SJSA1 (cell line): ENCODE measurements at regions not wholly inside any gene's neighbourhood (a gene's known extent, or its start where the extent isn't known, plus 50 kb on each side); places are given as distances from the start of the nearest gene placed in this dataset.

Experiments
- DNase-seq, 2 experiments: peaks; one replicate each; pipeline ENCODE4 v3.0.0-alpha.2; 2015 to 2020; ENCODE audit warnings: low spot score in 2 of 2, low read depth in 1 of 2
- H3K27ac ChIP-seq: fragments of 250-450 bp; sonication (Bioruptor Pico); 2 replicates; pipeline ENCODE4 v1.5.1; 2020; ENCODE audit warnings: mild to moderate bottlenecking, moderate library complexity
- H3K27me3 ChIP-seq: fragments of 250-450 bp; sonication (Bioruptor Pico); replicated peaks from 2 replicates; pipeline ENCODE4 v1.5.1; 2020; ENCODE audit warnings: mild to moderate bottlenecking, moderate library complexity
- H3K36me3 ChIP-seq: fragments of 250-450 bp; sonication (Bioruptor Pico); 2 replicates; pipeline ENCODE4 v1.5.1; 2020; ENCODE audit warnings: mild to moderate bottlenecking
- H3K4me1 ChIP-seq: fragments of 250-450 bp; sonication (Bioruptor Pico); replicated peaks from 2 replicates; pipeline ENCODE4 v1.6.1; 2021; ENCODE audit warnings: mild to moderate bottlenecking
- H3K4me3 ChIP-seq: fragments of 250-450 bp; sonication (Bioruptor Pico); 2 replicates; pipeline ENCODE4 v1.5.1; 2020; ENCODE audit warnings: mild to moderate bottlenecking
- H3K9me3 ChIP-seq: fragments of 250-450 bp; sonication (Bioruptor Pico); replicated peaks from 2 replicates; pipeline ENCODE4 v1.5.1; 2020; ENCODE audit warnings: mild to moderate bottlenecking

GRCh38 chr3:187909866-187910265 lies 164.6 kb upstream of the BCL6 start:
- DNase-seq: peak in 1 of 2 experiments; percentile 24
- Histone ChIP-seq H3K27ac (no peak overlapping the region), H3K36me3 (no peaks in the 10 kb centered on the region), H3K27me3 (no peaks in the 10 kb centered on the region), H3K4me1 (peaks cover 25% of the 10 kb centered on the region), H3K9me3 (no peaks in the 10 kb centered on the region), H3K4me3 (no peak overlapping the region)

GRCh38 chr3:187912007-187912406 lies 166.7 kb upstream of the BCL6 start:
- no peak for DNase-seq
- H3K4me3 ChIP-seq: no peak overlapping the region

GRCh38 chr3:187913617-187914033 lies 168.4 kb upstream of the BCL6 start:
- Histone ChIP-seq H3K4me3 (no peak overlapping the region), H3K27ac (no peak overlapping the region), H3K27me3 (no peaks in the 10 kb centered on the region), H3K9me3 (no peaks in the 10 kb centered on the region), H3K4me1 (peaks cover 32% of the 10 kb centered on the region), H3K36me3 (no peaks in the 10 kb centered on the region)
- DNase-seq: peak; percentile 48 to 67

More at GRCh38 chr3:187912007-187912406, 166.7 kb upstream of the BCL6 start:
- Histone ChIP-seq H3K4me1 (peaks cover 25% of the 10 kb centered on the region), H3K9me3 (no peaks in the 10 kb centered on the region), H3K36me3 (no peaks in the 10 kb centered on the region), H3K27ac (no peak overlapping the region), H3K27me3 (no peaks in the 10 kb centered on the region)

GRCh38 chr3:187914231-187914630 lies 169.0 kb upstream of the BCL6 start:
- H3K27ac ChIP-seq: no peak overlapping the region
- H3K36me3 ChIP-seq: no peaks in the 10 kb centered on the region
- peaks cover 32% of the 10 kb centered on the region for H3K4me1 ChIP-seq
- H3K27me3 ChIP-seq: no peaks in the 10 kb centered on the region
- no peak for DNase-seq
- no peak overlapping the region for H3K4me3 ChIP-seq
- H3K9me3 ChIP-seq: no peaks in the 10 kb centered on the region

GRCh38 chr3:187916072-187916471 lies 170.8 kb upstream of the BCL6 start:
- no peaks in the 10 kb centered on the region for H3K27me3 ChIP-seq
- no peak for DNase-seq
- H3K36me3 ChIP-seq: no peaks in the 10 kb centered on the region
- H3K27ac ChIP-seq: no peak overlapping the region
- H3K4me3 ChIP-seq: no peak overlapping the region
- H3K9me3 ChIP-seq: no peaks in the 10 kb centered on the region
- H3K4me1 ChIP-seq: peaks cover 23% of the 10 kb centered on the region

- no peak for DNase-seq
- no peaks in the 10 kb centered on the region for H3K27me3 ChIP-seq
- H3K36me3 ChIP-seq: no peaks in the 10 kb centered on the region
- H3K27ac ChIP-seq: no peak overlapping the region
- peaks cover 27% of the 10 kb centered on the region for H3K4me1 ChIP-seq
- no peaks in the 10 kb centered on the region for H3K9me3 ChIP-seq
- H3K4me3 ChIP-seq: no peak overlapping the region
Observed at GRCh38 chr3:187918081-187918644, 172.9 kb upstream of the BCL6 start.

- Histone ChIP-seq H3K4me1 (peaks cover 22% of the 10 kb centered on the region), H3K4me3 (no peak overlapping the region), H3K27me3 (no peaks in the 10 kb centered on the region), H3K36me3 (no peaks in the 10 kb centered on the region), H3K9me3 (no peaks in the 10 kb centered on the region), H3K27ac (no peak overlapping the region)
- no peak for DNase-seq
Observed at GRCh38 chr3:187919048-187919447, 173.8 kb upstream of the BCL6 start.

GRCh38 chr3:187919544-187919943 lies 174.3 kb upstream of the BCL6 start:
- no peak overlapping the region for H3K4me3 ChIP-seq
- peaks cover 19% of the 10 kb centered on the region for H3K4me1 ChIP-seq
- H3K9me3 ChIP-seq: peaks cover 1% of the 10 kb centered on the region
- no peaks in the 10 kb centered on the region for H3K36me3 ChIP-seq
- H3K27ac ChIP-seq: no peak overlapping the region
- DNase-seq: no peak
- H3K27me3 ChIP-seq: no peaks in the 10 kb centered on the region

GRCh38 chr3:187920030-187920429 lies 174.8 kb upstream of the BCL6 start:
- H3K4me3 ChIP-seq: no peak overlapping the region
- H3K27ac ChIP-seq: no peak overlapping the region
- H3K27me3 ChIP-seq: no peaks in the 10 kb centered on the region
- no peaks in the 10 kb centered on the region for H3K36me3 ChIP-seq
- H3K4me1 ChIP-seq: peaks cover 19% of the 10 kb centered on the region
- peaks cover 4% of the 10 kb centered on the region for H3K9me3 ChIP-seq
- no peak for DNase-seq

GRCh38 chr3:187920913-187921312 lies 175.6 kb upstream of the BCL6 start:
- no peak overlapping the region for H3K27ac ChIP-seq
- DNase-seq: no peak

GRCh38 chr3:187921391-187922074 lies 176.3 kb upstream of the BCL6 start:
- H3K4me3 ChIP-seq: no peak overlapping the region
- H3K36me3 ChIP-seq: no peaks in the 10 kb centered on the region
- DNase-seq: no peak
- no peak overlapping the region for H3K27ac ChIP-seq
- H3K9me3 ChIP-seq: peaks cover 4% of the 10 kb centered on the region
- H3K27me3 ChIP-seq: no peaks in the 10 kb centered on the region
- H3K4me1 ChIP-seq: peaks cover 19% of the 10 kb centered on the region

More at GRCh38 chr3:187920913-187921312, 175.6 kb upstream of the BCL6 start:
- H3K36me3 ChIP-seq: no peaks in the 10 kb centered on the region
- peaks cover 19% of the 10 kb centered on the region for H3K4me1 ChIP-seq
- no peak overlapping the region for H3K4me3 ChIP-seq
- H3K27me3 ChIP-seq: no peaks in the 10 kb centered on the region
- peaks cover 4% of the 10 kb centered on the region for H3K9me3 ChIP-seq

- no peaks in the 10 kb centered on the region for H3K27me3 ChIP-seq
- H3K36me3 ChIP-seq: no peaks in the 10 kb centered on the region
- H3K27ac ChIP-seq: no peak overlapping the region
- H3K9me3 ChIP-seq: peaks cover 4% of the 10 kb centered on the region
- peaks cover 16% of the 10 kb centered on the region for H3K4me1 ChIP-seq
- no peak overlapping the region for H3K4me3 ChIP-seq
- peak in 1 of 2 experiments; percentile 37 for DNase-seq
Observed at GRCh38 chr3:187922704-187923416, 177.6 kb upstream of the BCL6 start.

GRCh38 chr3:187924651-187925050 lies 179.4 kb upstream of the BCL6 start:
- DNase-seq: no peak
- H3K4me1 ChIP-seq: peaks cover 12% of the 10 kb centered on the region
- H3K27me3 ChIP-seq: no peaks in the 10 kb centered on the region
- no peak overlapping the region for H3K4me3 ChIP-seq
- H3K9me3 ChIP-seq: peaks cover 4% of the 10 kb centered on the region
- no peak overlapping the region for H3K27ac ChIP-seq
- H3K36me3 ChIP-seq: no peaks in the 10 kb centered on the region

- Histone ChIP-seq H3K36me3 (no peaks in the 10 kb centered on the region), H3K9me3 (peaks cover 4% of the 10 kb centered on the region), H3K4me1 (peaks cover 12% of the 10 kb centered on the region), H3K4me3 (no peak overlapping the region), H3K27me3 (no peaks in the 10 kb centered on the region), H3K27ac (no peak overlapping the region)
- no peak for DNase-seq
Observed at GRCh38 chr3:187925326-187925725, 180.1 kb upstream of the BCL6 start.
